H9 (cell line): ENCODE measurements at regions not wholly inside any gene's neighbourhood (a gene's known extent, or its start where the extent isn't known, plus 50 kb on each side); places are given as distances from the start of the nearest gene placed in this dataset.

ENCODE experiments used
- DNase-seq: peaks from one replicate; pipeline ENCODE4 v3.0.0-alpha.2; 2017
- H2AFZ ChIP-seq: one replicate; pipeline ENCODE4 v1.6.1; 2013; ENCODE audit warnings: mild to moderate bottlenecking, low read length, control low read depth, moderate library complexity
- H2AK5ac ChIP-seq: 2 replicates; pipeline ENCODE4 v1.6.1; 2013; ENCODE audit warnings: low read length, control low read depth, mixed read lengths; ENCODE audit not compliant: insufficient read length
- H2BK120ac ChIP-seq: one replicate; pipeline ENCODE4 v1.6.1; 2013; ENCODE audit warnings: low read depth, mild to moderate bottlenecking, low read length, control low read depth, inconsistent platforms; ENCODE audit not compliant: poor library complexity, severe bottlenecking
- H2BK12ac ChIP-seq: 2 replicates; pipeline ENCODE4 v1.6.1; 2013; ENCODE audit warnings: low read length, control low read depth, mixed read lengths, low read depth; ENCODE audit not compliant: insufficient read length
- H2BK15ac ChIP-seq: 2 replicates; pipeline ENCODE4 v1.6.1; 2013; ENCODE audit warnings: low read depth, low read length, control low read depth
- H2BK20ac ChIP-seq: one replicate; pipeline ENCODE4 v1.6.1; 2013; ENCODE audit warnings: low read depth, mild to moderate bottlenecking, low read length, control low read depth, inconsistent platforms; ENCODE audit not compliant: poor library complexity, severe bottlenecking
- H2BK5ac ChIP-seq: 2 replicates; pipeline ENCODE4 v1.6.1; 2013; ENCODE audit warnings: low read length, control low read depth, mixed read lengths; ENCODE audit not compliant: insufficient read length
- H3K14ac ChIP-seq: 2 replicates; pipeline ENCODE4 v1.6.1; 2013; ENCODE audit warnings: low read length, control low read depth; ENCODE audit not compliant: insufficient read depth
- H3K18ac ChIP-seq: 2 replicates; pipeline ENCODE4 v1.6.1; 2013; ENCODE audit warnings: low read depth, mild to moderate bottlenecking, mixed read lengths, low read length, control low read depth; ENCODE audit not compliant: insufficient read length
- H3K23ac ChIP-seq: 2 replicates; pipeline ENCODE4 v1.6.1; 2013; ENCODE audit warnings: low read length, control low read depth, mixed read lengths, low read depth; ENCODE audit not compliant: insufficient read length
- H3K23me2 ChIP-seq: 2 replicates; pipeline ENCODE4 v1.6.1; 2013; ENCODE audit warnings: low read depth, mild to moderate bottlenecking, mixed read lengths, low read length, control low read depth; ENCODE audit not compliant: insufficient read length, poor library complexity, severe bottlenecking
- H3K27ac ChIP-seq: 2 replicates; pipeline ENCODE4 v1.5.1; 2013; ENCODE audit warnings: low read length, control low read depth, mixed read lengths, low read depth; ENCODE audit not compliant: insufficient read length
- H3K27me3 ChIP-seq: 2 replicates; pipeline ENCODE4 v1.6.1; 2013; ENCODE audit warnings: low read length, control low read depth, inconsistent platforms; ENCODE audit not compliant: insufficient read depth
- H3K4ac ChIP-seq: 2 replicates; pipeline ENCODE4 v1.6.1; 2013; ENCODE audit warnings: low read depth, mild to moderate bottlenecking, control low read depth, inconsistent platforms, low read length, moderate library complexity
- H3K4me1 ChIP-seq: 2 replicates; pipeline ENCODE4 v1.6.1; 2013; ENCODE audit warnings: low read length, control low read depth, inconsistent platforms; ENCODE audit not compliant: insufficient read depth
- H3K4me2 ChIP-seq: 2 replicates; pipeline ENCODE4 v1.6.1; 2013; ENCODE audit warnings: low read length, control low read depth, mixed read lengths; ENCODE audit not compliant: insufficient read length, insufficient read depth
- H3K56ac ChIP-seq: 2 replicates; pipeline ENCODE4 v1.6.1; 2013; ENCODE audit warnings: low read depth, mild to moderate bottlenecking, mixed read lengths, low read length, control low read depth; ENCODE audit not compliant: insufficient read length
- H3K79me1 ChIP-seq: 2 replicates; pipeline ENCODE4 v1.6.1; 2013; ENCODE audit warnings: low read depth, mild to moderate bottlenecking, moderate library complexity, low read length, control low read depth, inconsistent platforms; ENCODE audit not compliant: insufficient read depth, poor library complexity, severe bottlenecking
- H3K79me2 ChIP-seq: 2 replicates; pipeline ENCODE4 v1.6.1; 2013; ENCODE audit warnings: low read length, control low read depth, inconsistent platforms; ENCODE audit not compliant: insufficient read depth
- H3K9ac ChIP-seq: 2 replicates; pipeline ENCODE4 v1.6.1; 2013; ENCODE audit warnings: low read length, control low read depth, mixed read lengths; ENCODE audit not compliant: insufficient read length; ENCODE audit errors: extremely low read depth
- H3K9me3 ChIP-seq: one replicate; pipeline ENCODE4 v1.6.1; 2013; ENCODE audit warnings: low read depth, low read length, inconsistent platforms; ENCODE audit not compliant: control insufficient read depth
- H3T11ph ChIP-seq: one replicate; pipeline ENCODE4 v1.6.1; 2013; ENCODE audit warnings: mild to moderate bottlenecking, low read length, control low read depth, inconsistent platforms
- H4K20me1 ChIP-seq: one replicate; pipeline ENCODE4 v1.6.1; 2013; ENCODE audit not compliant: control insufficient read depth, insufficient read length, insufficient read depth
- H4K5ac ChIP-seq: 2 replicates; pipeline ENCODE4 v1.6.1; 2013; ENCODE audit warnings: low read depth, mild to moderate bottlenecking, mixed read lengths, low read length, control low read depth; ENCODE audit not compliant: insufficient read length
- H4K8ac ChIP-seq: replicated peaks from 2 replicates; pipeline ENCODE4 v1.6.1; 2013; ENCODE audit warnings: low read length, control low read depth, mixed read lengths, low read depth; ENCODE audit not compliant: insufficient read length
- H4K91ac ChIP-seq: 2 replicates; pipeline ENCODE4 v1.6.1; 2013; ENCODE audit warnings: low read depth, mild to moderate bottlenecking, moderate library complexity, mixed read lengths, low read length, control low read depth; ENCODE audit not compliant: insufficient read length
- H3K27ac Mint-ChIP-seq, 3 experiments: 2 replicates in 2 of 3; 3 replicates in 1 of 3; pipeline ENCODE4 v1.8.0; 2020 to 2021; ENCODE audit warnings: mixed read lengths in 3 of 3, mild to moderate bottlenecking in 1 of 3, moderate library complexity in 1 of 3
- H3K27me3 Mint-ChIP-seq: 2 replicates; pipeline ENCODE4 v1.8.0; 2021; ENCODE audit warnings: low read depth, mild to moderate bottlenecking, moderate library complexity, mixed read lengths
- H3K36me3 Mint-ChIP-seq, 3 experiments: 2 replicates in 2 of 3; 3 replicates in 1 of 3; pipeline ENCODE4 v1.8.0; 2020 to 2021; ENCODE audit warnings: low read depth in 3 of 3, mixed read lengths in 3 of 3; ENCODE audit not compliant: insufficient read depth in 1 of 3
- H3K4me1 Mint-ChIP-seq, 2 experiments: 2 replicates each; pipeline ENCODE4 v1.8.0; 2020; ENCODE audit warnings: mixed read lengths in 2 of 2
- H3K4me3 Mint-ChIP-seq, 2 experiments: 2 replicates in 1 of 2; 3 replicates in 1 of 2; pipeline ENCODE4 v1.8.0; 2020 to 2021; ENCODE audit warnings: mild to moderate bottlenecking in 2 of 2, mixed read lengths in 2 of 2, moderate library complexity in 1 of 2
- H3K9me3 Mint-ChIP-seq, 2 experiments: 2 replicates in 1 of 2; 3 replicates in 1 of 2; pipeline ENCODE4 v1.8.0; 2020; ENCODE audit warnings: mild to moderate bottlenecking in 2 of 2, mixed read lengths in 2 of 2, moderate library complexity in 1 of 2
- CTCF ChIP-seq: fragments of 200-600 bp; sonication (generic); conservative IDR thresholded peaks from 3 replicates; pipeline ENCODE4 v1.8.0; 2021; ENCODE audit warnings: antibody characterized with exemption, mild to moderate bottlenecking
- WGBS: extraction: QIAGEN DNeasy Blood & Tissue Kit; methylation state at CpG from one replicate; pipeline ENCODE4 v1.1.7; 2013; ENCODE audit warnings: missing lambda C conversion rate, low lambda C conversion rate, mixed read lengths; ENCODE audit not compliant: insufficient read length; ENCODE audit errors: extremely low coverage; 5-methylcytosine and 5-hydroxymethylcytosine counted together

GRCh38 chr6:78487401-78487800 is 379.9 kb upstream of the IRAK1BP1 start:
- H3T11ph ChIP-seq = no peak overlapping the region
- H2AFZ ChIP-seq = no peak overlapping the region
- no peak overlapping the region for H3K27ac ChIP-seq
- H3K23me2 ChIP-seq = no peaks in the 10 kb centered on the region
- no peak for DNase-seq
- no peak overlapping the region for H3K4me2 ChIP-seq
- H3K9me3 ChIP-seq = no peaks in the 10 kb centered on the region
- H2BK12ac ChIP-seq = no peak overlapping the region
- no peak overlapping the region for H4K5ac ChIP-seq
- no CpG with 5 or more reads among the region's 1 CpG for WGBS
- no peak overlapping the region for H3K56ac ChIP-seq
- no peak overlapping the region for H3K18ac ChIP-seq
- no peaks in the 10 kb centered on the region for H3K79me1 ChIP-seq
- no peak overlapping the region for H2BK120ac ChIP-seq
- H2BK20ac ChIP-seq = no peak overlapping the region
- no peak overlapping the region for H4K91ac ChIP-seq
- no peak overlapping the region for H2AK5ac ChIP-seq
- no peak overlapping the region for H3K23ac ChIP-seq
- Mint-ChIP-seq H3K4me3 (no peak overlapping the region), H3K9me3 (no peaks in the 10 kb centered on the region), H3K36me3 (no peaks in the 10 kb centered on the region), H3K4me1 (peaks cover 6 to 8% of the 10 kb centered on the region in 2 experiments; a peak in 3 of 4 replicates), H3K27ac (no peak overlapping the region), H3K27me3 (no peaks in the 10 kb centered on the region)
- no peak overlapping the region for H3K4ac ChIP-seq
- no peaks in the 10 kb centered on the region for H3K4me1 ChIP-seq
- H2BK15ac ChIP-seq = no peak overlapping the region
- no peaks in the 10 kb centered on the region for H3K79me2 ChIP-seq
- H3K9ac ChIP-seq = no peak overlapping the region
- no peaks in the 10 kb centered on the region for H4K20me1 ChIP-seq
- H4K8ac ChIP-seq = no peak overlapping the region
- H3K14ac ChIP-seq = no peak overlapping the region
- no peak for TF ChIP-seq CTCF
- H3K27me3 ChIP-seq = no peaks in the 10 kb centered on the region
- H2BK5ac ChIP-seq = no peak overlapping the region
